ENCODE measurements at regions not wholly inside any gene's neighbourhood (a gene's known extent, or its start where the extent isn't known, plus 50 kb on each side); places are given as distances from the start of the nearest gene placed in this dataset.

DNA sequence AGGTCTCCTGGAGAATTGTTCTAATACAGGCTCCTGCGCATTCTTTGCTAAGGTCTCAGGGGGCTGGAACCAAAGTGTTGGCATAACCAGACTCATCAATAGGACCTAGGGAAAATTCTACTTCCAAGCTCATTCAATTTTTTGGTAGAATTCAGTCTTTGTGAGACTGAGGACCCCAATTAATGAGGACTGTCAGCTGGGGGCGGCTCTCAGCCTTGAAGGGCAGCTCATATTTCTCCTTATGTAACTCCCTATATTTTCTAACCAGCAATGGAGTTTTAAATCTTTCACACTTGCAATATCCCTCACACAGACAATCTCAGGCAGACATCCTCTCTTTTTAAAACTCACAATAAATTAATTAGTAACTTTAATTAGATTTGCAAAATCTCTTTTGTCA is 476.4 kb upstream of the LRFN5 start:
- intact Hi-C loops (cut with DNase I) = no loop called here
- 46 to 54% methylated on average over 2 of the region's 2 CpGs for WGBS, 2 donors
- no peak for FAIRE-seq
- Histone ChIP-seq H3K27ac (no peak overlapping the region), H3K4me3 (no peak overlapping the region), H3K4me1 (no peaks in the 10 kb centered on the region), H3K27me3 (no peaks in the 10 kb centered on the region), H3K36me3 (no peaks in the 10 kb centered on the region), H3K9me3 (no peaks in the 10 kb centered on the region)
- TF ChIP-seq CTCF (IDR thresholded peaks at IDR 0.05) = no peak
- no peak for ATAC-seq
- DNase-seq = no peak

GRCh38 chr14:41120402-41120801 is 486.3 kb upstream of the LRFN5 start:
- DNase-seq (no peak), ATAC-seq (no peak), FAIRE-seq (no peak)
- no peaks in the 10 kb centered on the region for H3K9me3 ChIP-seq
- intact Hi-C loops (cut with DNase I) = no loop called here
- H3K36me3 ChIP-seq = no peaks in the 10 kb centered on the region
- TF ChIP-seq CTCF (IDR thresholded peaks at IDR 0.05) = no peak
- no peak overlapping the region for H3K4me3 ChIP-seq
- H3K27me3 ChIP-seq = no peaks in the 10 kb centered on the region
- WGBS, 2 donors = 37 to 51% methylated on average over 4 of the region's 4 CpGs
- no peaks in the 10 kb centered on the region for H3K4me1 ChIP-seq
- H3K27ac ChIP-seq = no peak overlapping the region

GRCh38 chr14:41096131-41096530 is 510.5 kb upstream of the LRFN5 start:
- no peak for DNase-seq
- ATAC-seq = no peak
- Histone ChIP-seq H3K36me3 (no peaks in the 10 kb centered on the region), H3K4me1 (no peaks in the 10 kb centered on the region), H3K27ac (no peak overlapping the region), H3K9me3 (no peaks in the 10 kb centered on the region), H3K4me3 (no peak overlapping the region), H3K27me3 (no peaks in the 10 kb centered on the region)
- 61 to 79% methylated on average over 4 of the region's 4 CpGs for WGBS, 2 donors
- intact Hi-C loops (cut with DNase I) = no loop called here
- TF ChIP-seq CTCF (IDR thresholded peaks at IDR 0.05) = no peak
- FAIRE-seq = no peak

GRCh38 chr14:41087056-41087455 is 519.6 kb upstream of the LRFN5 start:
- Histone ChIP-seq H3K27ac (no peak overlapping the region), H3K4me1 (no peaks in the 10 kb centered on the region), H3K36me3 (no peaks in the 10 kb centered on the region), H3K9me3 (peaks cover 0 to 3% (median 0%) of the 10 kb centered on the region in 4 donors), H3K27me3 (no peaks in the 10 kb centered on the region), H3K4me3 (no peak overlapping the region)
- no peak for DNase-seq
- no peak for ATAC-seq
- TF ChIP-seq CTCF (IDR thresholded peaks at IDR 0.05) = no peak
- no peak for FAIRE-seq
- 57 to 68% methylated on average over 3 of the region's 3 CpGs for WGBS, 2 donors
- intact Hi-C loops (cut with DNase I) = no loop called here

DNA sequence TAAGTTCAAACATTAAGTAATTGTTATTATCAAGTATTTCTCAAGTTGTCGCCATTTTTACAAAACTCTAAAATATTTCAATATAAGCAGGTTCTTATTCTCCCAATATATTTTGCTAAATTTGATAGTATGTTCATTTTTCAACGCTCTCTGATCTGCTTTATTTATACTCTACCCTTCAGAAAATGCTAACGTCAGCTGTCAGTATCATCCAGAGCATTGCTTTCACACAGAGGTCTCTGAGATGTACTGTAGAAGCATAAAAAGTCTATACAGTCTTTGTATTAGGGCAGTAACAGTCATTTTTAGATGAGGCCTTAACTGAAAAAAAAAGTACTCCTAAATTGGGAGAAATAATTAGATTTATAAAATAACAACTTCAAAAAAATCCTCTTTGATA is 533.1 kb upstream of the LRFN5 start:
- Histone ChIP-seq H3K27me3 (no peaks in the 10 kb centered on the region), H3K9me3 (no peaks in the 10 kb centered on the region), H3K27ac (no peak overlapping the region), H3K4me1 (no peaks in the 10 kb centered on the region), H3K36me3 (no peaks in the 10 kb centered on the region), H3K4me3 (no peak overlapping the region)
- ATAC-seq (no peak), FAIRE-seq (no peak), DNase-seq (no peak)
- WGBS, 2 donors = 52 to 58% methylated on average over 3 of the region's 3 CpGs
- no peak for TF ChIP-seq CTCF (IDR thresholded peaks at IDR 0.05)
- intact Hi-C loops (cut with DNase I) = no loop called here

Data from pancreas (tissue), 10 donors.